Neural progenitor cell (in vitro differentiated cells): ENCODE measurements at regions not wholly inside any gene's neighbourhood (a gene's known extent, or its start where the extent isn't known, plus 50 kb on each side); places are given as distances from the start of the nearest gene placed in this dataset.

Experiments used
- CTCF ChIP-seq: fragments of 200-600 bp; sonication (generic); IDR thresholded peaks from 2 replicates; pipeline ENCODE4 v1.5.1; 2017; ENCODE audit warnings: antibody characterized with exemption, mild to moderate bottlenecking
- EZH2 ChIP-seq: fragments of 200-600 bp; sonication (generic); IDR thresholded peaks from 2 replicates; pipeline ENCODE4 v1.6.1; 2017; ENCODE audit warnings: antibody characterized with exemption, mild to moderate bottlenecking, moderate library complexity
- EZH2phosphoT487 ChIP-seq: fragments of 200-600 bp; sonication (generic); IDR thresholded peaks from 2 replicates; pipeline ENCODE4 v1.6.1; 2017; ENCODE audit warnings: antibody characterized with exemption

- TF ChIP-seq CTCF (no peak), EZH2 (no peak), EZH2phosphoT487 (no peak)
Observed at GRCh38 chr6:125552819-125553218, 196.6 kb upstream of the HEY2 start.
